GM19351 (cell line): ENCODE measurements at regions not wholly inside any gene's neighbourhood (a gene's known extent, or its start where the extent isn't known, plus 50 kb on each side); places are given as distances from the start of the nearest gene placed in this dataset.
"Not testable (repeated sequence)": the region's sequence is repeated elsewhere in the genome, so short reads cannot be mapped to it uniquely, and the experiment has no call there.

Experiments
- ATAC-seq: cut with Tn5 transposase; IDR thresholded peaks from one replicate; pipeline ENCODE4 v1.9.1; 2021; ENCODE audit warnings: mild to moderate bottlenecking, moderate library complexity; ENCODE audit not compliant: unreplicated experiment

- no peak for ATAC-seq
These were observed 51.3 kb upstream of the SUB1 start for GRCh38 chr5:32534041-32534440.

GRCh38 chr5:32531885-32532520 lies 53.4 kb upstream of the SUB1 start:
- peak; percentile 59 for ATAC-seq

GRCh38 chr5:32527321-32527720 lies 58.0 kb upstream of the SUB1 start:
- ATAC-seq: not testable (repeated sequence)

- ATAC-seq: no peak
These were observed 58.5 kb upstream of the SUB1 start for GRCh38 chr5:32526810-32527209.

GRCh38 chr5:32523625-32524024 lies 61.7 kb upstream of the SUB1 start:
- no peak for ATAC-seq

- ATAC-seq: no peak
These were observed 62.8 kb upstream of the SUB1 start for GRCh38 chr5:32522429-32523143.

GRCh38 chr5:32521481-32521880 lies 63.9 kb upstream of the SUB1 start:
- no peak for ATAC-seq

GRCh38 chr5:32520972-32521371 lies 64.4 kb upstream of the SUB1 start:
- no peak for ATAC-seq

GRCh38 chr5:32520356-32520755 lies 65.0 kb upstream of the SUB1 start:
- ATAC-seq: no peak

GRCh38 chr5:32519508-32519907 lies 65.8 kb upstream of the SUB1 start:
- ATAC-seq: no peak

GRCh38 chr5:32514806-32515205 lies 70.3 kb upstream of the ZFR start:
- ATAC-seq: no peak

- no peak for ATAC-seq
These were observed 68.4 kb upstream of the ZFR start for GRCh38 chr5:32512926-32513325.

GRCh38 chr5:32511776-32512374 lies 67.3 kb upstream of the ZFR start:
- ATAC-seq: no peak

GRCh38 chr5:32510860-32511259 lies 66.3 kb upstream of the ZFR start:
- no peak for ATAC-seq

GRCh38 chr5:32508806-32509805 lies 64.6 kb upstream of the ZFR start:
- ATAC-seq: no peak

- no peak for ATAC-seq
These were observed 63.3 kb upstream of the ZFR start for GRCh38 chr5:32507738-32508434.

GRCh38 chr5:32506799-32507198 lies 62.3 kb upstream of the ZFR start:
- ATAC-seq: no peak

- no peak for ATAC-seq
These were observed 61.7 kb upstream of the ZFR start for GRCh38 chr5:32506201-32506661.

- no peak for ATAC-seq
These were observed 61.2 kb upstream of the ZFR start for GRCh38 chr5:32505756-32506155.

GRCh38 chr5:32504989-32505596 lies 60.6 kb upstream of the ZFR start:
- ATAC-seq: no peak
